OCI-LY7 (cell line): ENCODE measurements at regions not wholly inside any gene's neighbourhood (a gene's known extent, or its start where the extent isn't known, plus 50 kb on each side); places are given as distances from the start of the nearest gene placed in this dataset. TPM values are rescaled to one million over a fixed set of nuclear protein-coding genes. Genes with fewer than 3 reads are reported as not detected.

ENCODE experiments used
- BruUV-seq: library from RNA; stranded (reverse); fragments of 400-500 nt; replicated peaks from 2 replicates; lab custom pipeline; 2021; lab: Mats Ljungman, UMichigan
- CTCF ChIA-PET: fragments of 300-600 bp; sonication (Branson Sonifier 250); formaldehyde crosslinking; loops from one replicate; lab custom pipeline; 2022; ENCODE audit warnings: antibody characterized with exemption; ENCODE audit not compliant: unreplicated experiment; lab: Charles Lee
- POLR2A ChIA-PET: fragments of 300-600 bp; sonication (Branson Sonifier 250); formaldehyde crosslinking; loops from one replicate; lab custom pipeline; 2022; ENCODE audit warnings: antibody characterized with exemption; lab: Charles Lee
- DNase-seq: peaks from one replicate; pipeline ENCODE4 v3.0.0-alpha.2; 2015; ENCODE audit warnings: low spot score
- H2AFZ ChIP-seq: fragments of 200-600 bp; sonication (generic), shearing (Covaris generic); 2 replicates; pipeline ENCODE4 v1.6.1; 2014; ENCODE audit warnings: mild to moderate bottlenecking, antibody characterized with exemption, low read length, moderate library complexity
- H3K27ac ChIP-seq: fragments of 200-600 bp; sonication (generic); 2 replicates; pipeline ENCODE4 v1.5.1; 2014; ENCODE audit warnings: mixed run types, low read depth, mild to moderate bottlenecking, moderate library complexity, low read length, inconsistent platforms; ENCODE audit not compliant: poor library complexity, severe bottlenecking
- H3K36me3 ChIP-seq: fragments of 200-600 bp; sonication (generic); 2 replicates; pipeline ENCODE4 v1.6.1; 2014; ENCODE audit warnings: mild to moderate bottlenecking, antibody characterized with exemption, low read length, moderate library complexity, mixed read lengths; ENCODE audit not compliant: insufficient read depth
- H3K4me1 ChIP-seq: fragments of 200-600 bp; sonication (generic); 2 replicates; pipeline ENCODE4 v1.5.1; 2014; ENCODE audit warnings: mild to moderate bottlenecking, low read length; ENCODE audit not compliant: insufficient read depth, poor library complexity, severe bottlenecking
- H3K4me2 ChIP-seq: fragments of 200-600 bp; sonication (generic); 2 replicates; pipeline ENCODE4 v1.6.1; 2014; ENCODE audit warnings: mild to moderate bottlenecking, low read length
- H3K4me3 ChIP-seq: fragments of 200-600 bp; sonication (generic); 2 replicates; pipeline ENCODE4 v1.5.1; 2014; ENCODE audit warnings: mild to moderate bottlenecking, low read depth, low read length; ENCODE audit not compliant: poor library complexity, severe bottlenecking
- H3K79me2 ChIP-seq: fragments of 200-600 bp; sonication (generic); 2 replicates; pipeline ENCODE4 v1.6.1; 2016; ENCODE audit warnings: low read depth, mild to moderate bottlenecking, low read length, moderate library complexity, mixed read lengths; ENCODE audit not compliant: insufficient read depth
- H3K9me2 ChIP-seq: fragments of 200-600 bp; sonication (generic); 2 replicates; pipeline ENCODE4 v1.6.1; 2016; ENCODE audit warnings: mild to moderate bottlenecking, low read length, mixed read lengths; ENCODE audit not compliant: insufficient read depth
- H3K9me3 ChIP-seq: fragments of 200-600 bp; sonication (generic); 2 replicates; pipeline ENCODE4 v1.6.1; 2014; ENCODE audit warnings: mild to moderate bottlenecking, mixed run types, low read length, mixed read lengths
- H4K20me1 ChIP-seq: fragments of 200-600 bp; sonication (generic); 2 replicates; pipeline ENCODE4 v1.6.1; 2014; ENCODE audit warnings: mild to moderate bottlenecking, antibody characterized with exemption, low read length, moderate library complexity, mixed read lengths; ENCODE audit not compliant: insufficient read depth
- EZH2phosphoT487 ChIP-seq: fragments of 200-600 bp; sonication (generic); IDR thresholded peaks from 2 replicates; pipeline ENCODE4 v1.6.1; 2018; ENCODE audit warnings: low read depth, borderline replicate concordance, mild to moderate bottlenecking, mixed run types, antibody characterized with exemption, low read length, moderate library complexity, mixed read lengths
- intact Hi-C: fragments of 100-400 bp; cut with micrococcal nuclease; formaldehyde crosslinking; loops from one replicate; pipeline ENCODE4 v1.10.0; 2022; ENCODE audit not compliant: unreplicated experiment
- small RNA-seq: library from RNA; depleted of rRNA; stranded (forward); fragments of <200 nt; gene quantifications from one replicate; pipeline ENCODE3, GENCODE V24; 2014
- TF ChIP-seq, protein P1 (sequence below): fragments of 200-600 bp; sonication (generic); conservative IDR thresholded peaks from 2 replicates; pipeline ENCODE4 v1.5.1; 2014; ENCODE audit warnings: mild to moderate bottlenecking, antibody characterized with exemption, low read length, moderate library complexity, mixed read lengths

GRCh38 chr6:25224242-25224641 is 54.9 kb upstream of the CARMIL1 start:
- Histone ChIP-seq H3K36me3 (no peaks in the 10 kb centered on the region), H3K4me1 (peaks cover 27% of the 10 kb centered on the region), H3K27ac (no peak overlapping the region), H2AFZ (peak overlapping the region; percentile 98), H3K4me2 (peak overlapping the region; percentile 69), H4K20me1 (no peaks in the 10 kb centered on the region), H3K79me2 (no peaks in the 10 kb centered on the region), H3K9me3 (no peaks in the 10 kb centered on the region), H3K4me3 (peak overlapping the region; percentile 62), H3K9me2 (no peaks in the 10 kb centered on the region)
- POLR2A ChIA-PET, result no interaction called here
- peak; percentile 51 for DNase-seq
- CTCF ChIA-PET, result no interaction called here
- TF ChIP-seq, protein P1, sequence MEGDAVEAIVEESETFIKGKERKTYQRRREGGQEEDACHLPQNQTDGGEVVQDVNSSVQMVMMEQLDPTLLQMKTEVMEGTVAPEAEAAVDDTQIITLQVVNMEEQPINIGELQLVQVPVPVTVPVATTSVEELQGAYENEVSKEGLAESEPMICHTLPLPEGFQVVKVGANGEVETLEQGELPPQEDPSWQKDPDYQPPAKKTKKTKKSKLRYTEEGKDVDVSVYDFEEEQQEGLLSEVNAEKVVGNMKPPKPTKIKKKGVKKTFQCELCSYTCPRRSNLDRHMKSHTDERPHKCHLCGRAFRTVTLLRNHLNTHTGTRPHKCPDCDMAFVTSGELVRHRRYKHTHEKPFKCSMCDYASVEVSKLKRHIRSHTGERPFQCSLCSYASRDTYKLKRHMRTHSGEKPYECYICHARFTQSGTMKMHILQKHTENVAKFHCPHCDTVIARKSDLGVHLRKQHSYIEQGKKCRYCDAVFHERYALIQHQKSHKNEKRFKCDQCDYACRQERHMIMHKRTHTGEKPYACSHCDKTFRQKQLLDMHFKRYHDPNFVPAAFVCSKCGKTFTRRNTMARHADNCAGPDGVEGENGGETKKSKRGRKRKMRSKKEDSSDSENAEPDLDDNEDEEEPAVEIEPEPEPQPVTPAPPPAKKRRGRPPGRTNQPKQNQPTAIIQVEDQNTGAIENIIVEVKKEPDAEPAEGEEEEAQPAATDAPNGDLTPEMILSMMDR, result no peak
- no peak for TF ChIP-seq EZH2phosphoT487
- BruUV-seq, result no TSS peak
- intact Hi-C loops, result loop anchor here (2.0 to 10.0 kb wide), 2 partner anchors 267 to 721 kb away; no protein-coding TSS in a partner anchor

GRCh38 chr6:25227854-25228253 is 51.3 kb upstream of the CARMIL1 start:
- no peaks in the 10 kb centered on the region for H3K9me2 ChIP-seq
- no peaks in the 10 kb centered on the region for H3K79me2 ChIP-seq
- H3K27ac ChIP-seq, result no peak overlapping the region
- no peak overlapping the region for H3K4me3 ChIP-seq
- H3K4me2 ChIP-seq, result no peak overlapping the region
- CTCF ChIA-PET, result no interaction called here
- TF ChIP-seq, protein P1, result no peak
- no peak for TF ChIP-seq EZH2phosphoT487
- no peaks in the 10 kb centered on the region for H3K9me3 ChIP-seq
- H2AFZ ChIP-seq, result no peak overlapping the region
- no peaks in the 10 kb centered on the region for H3K36me3 ChIP-seq
- no peak for DNase-seq
- BruUV-seq, result no TSS peak
- POLR2A ChIA-PET, result no interaction called here
- intact Hi-C loops, result loop anchor here (5.0 to 10.0 kb wide), 2 partner anchors 717 to 774 kb away; no protein-coding TSS in a partner anchor
- H3K4me1 ChIP-seq, result peaks cover 27% of the 10 kb centered on the region
- no peaks in the 10 kb centered on the region for H4K20me1 ChIP-seq

Small RNA genes in the stretch of these regions (small RNA-seq; reads per million reads assigned to genes)
- not detected for gene RN7SL334P
